Stimulated activated CD8-positive, alpha-beta memory T cell treated with anti-CD3 and anti-CD28 coated beads, Interleukin-7, amount 100 ng/mL, for 4 hours (primary cell): ENCODE measurements at regions not wholly inside any gene's neighbourhood (a gene's known extent, or its start where the extent isn't known, plus 50 kb on each side); places are given as distances from the start of the nearest gene placed in this dataset.
"Not testable (repeated sequence)": the region's sequence is repeated elsewhere in the genome, so short reads cannot be mapped to it uniquely, and the experiment has no call there.

Experiments
- DNase-seq, 2 donors: peaks; one replicate each; pipeline ENCODE4 v3.0.0-alpha.2; 2020; ENCODE audit warnings: low read depth in 2 of 2

DNA sequence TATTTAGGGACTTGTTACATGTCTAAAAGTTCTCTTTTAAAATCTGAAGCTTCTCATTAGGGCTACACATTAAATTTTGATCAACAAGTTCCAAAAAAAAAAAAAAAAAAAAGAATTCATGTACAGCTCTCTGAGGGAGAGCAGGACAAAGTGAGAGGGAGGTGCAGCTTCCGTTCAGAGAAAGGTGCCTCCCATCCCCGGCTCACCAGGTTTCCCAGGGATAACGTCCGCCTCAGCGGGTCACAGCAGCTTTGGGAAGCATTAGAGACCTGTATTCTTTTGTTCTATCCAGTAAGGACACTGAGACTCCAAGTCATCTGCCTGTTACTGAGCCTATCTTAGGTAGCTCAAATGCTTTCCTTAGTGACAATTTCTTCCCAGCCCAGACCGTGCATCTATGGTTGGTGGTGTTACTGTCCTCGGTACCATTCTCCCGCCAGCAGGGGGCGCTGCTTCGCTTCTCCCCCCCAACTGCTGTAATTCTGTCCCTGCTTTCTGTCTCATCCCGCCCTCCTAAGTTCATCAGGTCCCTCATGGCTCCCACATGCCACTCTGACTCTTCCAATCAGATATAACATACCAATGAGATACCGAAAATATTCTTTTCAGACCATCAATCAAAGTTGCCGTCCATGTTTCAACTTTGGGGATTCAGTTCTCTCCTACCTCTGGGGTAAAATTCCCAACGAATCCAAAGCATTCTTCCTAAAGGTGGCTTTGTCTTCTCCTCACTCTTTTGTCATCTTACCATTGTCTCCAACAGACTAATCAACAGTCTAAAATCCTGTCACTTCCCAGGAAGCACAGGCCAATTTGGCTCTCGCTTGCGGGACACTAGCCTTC lies 466.5 kb downstream of the METTL4 start:
- no peak for DNase-seq

DNA sequence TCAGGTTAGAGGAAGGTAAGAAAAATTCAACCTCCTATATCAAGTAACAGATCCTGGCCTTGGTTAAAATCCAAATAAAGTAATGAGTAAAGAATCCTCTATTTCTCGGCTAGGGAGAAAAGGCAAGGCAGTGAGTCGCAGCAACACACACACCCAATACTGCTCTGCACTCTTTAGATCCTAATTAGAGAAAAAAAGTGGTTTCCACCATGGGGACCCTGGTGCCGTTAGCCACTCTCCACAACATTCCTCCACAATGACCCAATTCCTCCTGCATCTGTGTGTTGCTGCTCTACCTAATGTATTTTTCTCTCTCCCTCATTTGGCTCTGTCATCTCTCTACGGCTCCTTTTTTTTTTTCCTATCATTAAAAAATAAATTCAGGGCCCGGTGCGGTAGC lies 462.7 kb downstream of the METTL4 start:
- no peak for DNase-seq

DNA sequence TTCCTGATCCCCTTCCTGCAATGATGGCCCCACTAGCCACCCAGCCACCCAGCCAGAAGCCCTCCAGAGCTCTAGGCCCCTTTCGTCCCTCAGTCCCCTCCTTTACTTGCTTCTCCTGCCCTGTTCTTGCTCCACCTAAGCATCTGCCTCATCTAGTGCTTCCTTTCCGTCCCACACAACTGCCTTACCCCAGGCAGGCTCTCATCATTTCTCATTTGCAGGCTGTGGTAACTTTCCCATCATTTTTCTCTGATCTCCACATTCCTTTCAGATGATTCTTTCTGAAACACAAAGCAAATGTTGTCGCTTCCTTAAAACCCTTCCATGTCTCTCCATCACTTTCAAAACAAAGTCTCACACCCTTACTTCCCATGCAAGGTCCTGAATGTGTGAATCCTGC lies 459.8 kb downstream of the METTL4 start:
- DNase-seq: no peak

DNA sequence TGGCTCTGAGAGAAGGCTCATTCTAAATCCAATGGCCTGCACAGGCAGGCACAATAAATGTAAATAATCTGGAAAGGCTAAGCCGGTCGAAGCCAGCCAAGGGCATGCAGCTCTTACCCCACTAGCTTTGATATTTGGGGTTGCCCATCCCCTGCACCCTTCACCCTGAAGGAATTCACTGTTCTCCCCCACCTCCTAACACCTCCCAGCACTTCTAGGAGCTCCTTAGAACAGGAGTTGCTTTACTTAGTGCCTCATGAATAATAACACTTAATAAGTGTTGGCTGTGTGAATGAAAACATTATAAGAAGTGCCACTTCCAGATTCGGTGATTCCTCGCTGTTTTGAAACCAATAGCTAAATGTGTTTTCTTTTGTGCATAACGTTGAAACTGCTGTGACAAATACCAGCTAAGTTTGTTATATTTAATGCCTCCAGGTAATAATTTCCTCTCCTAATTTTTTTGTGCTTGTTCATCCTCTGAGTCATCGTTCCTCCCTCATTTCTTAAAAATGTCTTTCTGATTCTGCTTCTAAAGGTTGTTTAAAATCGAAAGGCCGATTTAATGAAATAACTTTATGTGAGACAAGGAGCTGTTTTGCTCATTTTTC lies 458.8 kb downstream of the METTL4 start:
- no peak for DNase-seq

DNA sequence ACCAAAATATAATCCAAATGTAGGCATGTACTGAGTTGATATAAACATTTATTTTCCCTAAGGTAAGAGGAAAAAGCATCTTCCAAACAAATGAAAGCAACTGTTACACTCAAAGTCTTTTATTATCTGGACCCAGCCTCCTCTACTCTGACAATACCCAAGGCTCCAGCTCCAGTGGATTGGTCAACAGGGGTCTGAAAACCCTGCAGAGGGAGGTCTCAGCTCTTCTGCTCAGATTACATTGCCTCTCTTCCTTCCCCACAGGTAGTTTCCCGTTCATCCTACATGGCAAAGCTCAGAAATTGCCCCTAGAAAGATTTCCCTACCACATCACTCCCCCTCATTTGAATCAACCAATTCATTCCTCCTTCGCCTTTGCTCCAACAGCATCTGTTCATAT lies 457.0 kb downstream of the METTL4 start:
- no peak for DNase-seq

DNA sequence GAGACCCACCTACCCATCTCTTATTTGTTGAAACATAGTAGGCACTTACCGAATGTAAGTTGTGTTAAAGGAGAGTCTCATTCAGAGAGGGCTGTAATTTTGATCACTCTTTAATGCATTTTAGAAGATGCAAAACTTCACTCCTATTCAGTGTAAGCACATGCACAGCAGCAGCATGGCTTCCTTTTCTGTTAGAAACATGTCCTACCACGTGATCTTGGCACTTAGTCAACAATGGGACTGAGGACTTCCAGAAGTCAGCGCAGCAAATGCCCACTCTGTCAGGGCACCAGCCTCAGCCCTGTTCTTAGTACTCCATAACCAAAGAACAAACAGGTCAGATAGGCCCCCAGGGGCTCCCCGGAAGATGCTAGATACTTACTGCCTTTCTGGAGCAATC lies 456.5 kb downstream of the METTL4 start:
- DNase-seq: no peak

DNA sequence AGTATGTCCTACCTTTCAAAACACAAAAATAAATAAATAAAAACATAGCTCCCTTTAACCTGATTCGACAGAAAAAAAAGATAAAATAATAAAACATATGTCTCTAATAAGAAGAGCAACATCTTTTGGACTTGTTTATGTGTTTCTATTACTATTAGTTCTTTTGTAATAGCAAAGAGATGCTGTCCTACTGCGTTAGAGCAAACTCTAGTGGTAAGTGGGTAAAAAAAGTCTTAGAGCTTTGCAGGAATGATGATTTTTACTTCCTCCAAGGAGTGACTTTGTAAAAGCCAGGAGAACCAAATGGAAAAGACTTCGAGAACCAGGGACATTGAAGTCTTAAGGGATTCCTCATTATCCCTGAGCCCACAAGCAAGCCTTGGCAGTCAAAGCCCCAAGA lies 450.1 kb downstream of the METTL4 start:
- no peak for DNase-seq

DNA sequence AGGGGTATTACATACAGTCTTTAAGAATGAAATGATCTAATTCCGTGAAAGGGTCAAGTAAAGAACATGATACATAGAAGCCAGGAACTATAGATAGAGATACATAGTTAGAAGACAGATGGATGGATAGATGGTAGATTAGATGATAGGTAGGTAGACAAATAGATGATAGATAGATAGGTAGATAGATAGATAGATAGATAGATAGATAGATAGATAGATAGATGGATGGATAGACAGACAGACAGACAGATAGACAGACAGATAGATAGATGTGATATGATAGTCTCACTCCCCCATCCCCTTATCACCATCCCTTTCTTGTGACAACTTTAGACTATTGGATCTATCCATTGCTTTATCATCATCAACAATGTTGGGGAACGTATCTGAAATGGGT lies 448.2 kb downstream of the METTL4 start:
- DNase-seq: no peak

DNA sequence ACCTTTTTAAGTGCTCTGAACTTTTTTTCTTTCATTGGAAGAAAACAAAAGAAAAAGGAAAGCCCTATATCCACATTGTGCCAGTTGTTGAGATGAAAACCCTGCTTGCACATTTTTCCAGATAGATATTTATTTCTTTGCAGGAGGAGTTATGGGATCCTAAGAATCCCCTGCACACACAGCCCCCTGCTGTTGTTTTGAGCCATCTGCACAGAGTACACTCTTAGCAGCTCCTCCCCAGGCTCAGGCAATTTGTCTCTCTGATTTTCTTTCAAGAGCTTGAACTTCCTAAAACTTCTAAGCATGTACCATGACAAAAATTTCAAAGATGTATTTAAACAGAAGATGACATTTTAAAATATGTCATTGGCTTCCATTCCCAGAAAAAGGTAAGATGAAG lies 436.9 kb downstream of the METTL4 start:
- no peak for DNase-seq

DNA sequence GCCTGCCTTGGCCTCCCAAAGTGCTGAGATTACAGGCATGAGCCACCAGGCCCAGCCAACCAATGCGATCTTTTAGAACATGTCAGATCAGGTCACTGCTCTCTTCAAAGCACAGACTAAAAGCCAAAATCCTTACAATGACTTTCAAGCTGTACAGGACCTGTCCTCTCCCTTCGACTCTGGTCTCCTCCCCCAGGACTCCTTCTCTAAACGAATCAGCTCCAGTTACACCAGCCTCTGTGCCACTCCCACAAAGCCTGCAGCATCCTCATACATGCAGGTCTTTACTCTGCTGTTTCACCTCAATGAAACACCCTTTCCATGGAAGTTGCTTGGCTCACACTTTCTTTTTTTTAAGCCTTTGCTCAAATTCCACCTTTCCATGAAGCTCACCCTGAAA lies 436.0 kb downstream of the METTL4 start:
- no peak for DNase-seq

DNA sequence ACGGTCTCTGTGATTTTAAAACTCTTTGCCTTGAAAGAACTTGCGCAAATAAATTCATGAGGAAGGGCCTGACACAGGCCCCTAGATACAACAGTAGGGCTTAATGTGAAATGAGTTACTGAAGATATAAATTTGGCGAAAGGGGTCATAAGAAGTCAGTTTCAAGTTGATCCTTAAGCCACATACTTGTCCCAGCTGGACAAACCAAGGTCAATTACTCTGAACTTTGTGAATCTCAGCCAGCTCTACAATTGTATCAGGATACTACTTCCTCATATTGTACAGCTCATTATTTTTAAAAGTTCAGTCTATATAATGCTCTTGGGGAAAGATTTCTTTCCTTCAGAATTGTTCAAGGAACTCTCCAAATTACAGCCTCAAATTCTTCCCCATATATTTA lies 432.8 kb downstream of the METTL4 start:
- DNase-seq: no peak

DNA sequence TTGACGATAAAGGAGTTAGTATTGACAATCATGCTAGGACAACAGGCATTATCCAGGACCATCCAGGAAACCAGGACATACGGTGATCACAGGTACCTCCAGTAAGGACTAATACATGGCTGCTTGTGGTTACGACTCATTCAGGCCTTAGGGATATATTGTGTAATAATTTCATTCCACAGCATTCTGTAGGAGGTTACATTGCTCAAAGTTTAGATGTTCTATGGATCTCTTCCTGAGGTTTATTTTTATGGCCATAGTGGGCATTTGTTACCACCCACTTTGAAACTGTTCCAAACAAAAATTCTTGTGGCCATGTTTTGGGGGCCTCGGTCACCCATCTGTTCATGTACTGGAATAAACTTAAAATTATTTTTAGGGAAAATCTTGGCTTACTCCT lies 431.6 kb downstream of the METTL4 start:
- no peak for DNase-seq

DNA sequence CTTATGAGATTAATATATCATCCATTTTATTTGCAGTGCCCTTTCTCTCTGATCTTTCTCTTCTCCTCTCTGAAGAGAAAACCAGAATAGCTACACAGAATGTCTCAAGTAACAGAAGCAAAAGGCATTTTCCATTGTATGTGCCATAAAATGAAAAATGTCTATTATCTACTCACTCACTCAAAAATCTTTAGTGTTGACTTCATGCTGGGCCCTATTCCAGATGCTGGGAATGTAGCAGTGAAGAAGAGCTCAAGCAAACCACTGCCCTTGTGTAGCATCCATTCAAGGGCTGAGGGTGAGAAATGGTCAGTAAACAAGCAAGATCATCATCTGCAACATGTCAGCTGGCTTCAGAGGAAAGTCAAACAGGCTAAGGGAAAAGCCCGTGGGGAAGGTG lies 427.7 kb downstream of the METTL4 start:
- no peak for DNase-seq

DNA sequence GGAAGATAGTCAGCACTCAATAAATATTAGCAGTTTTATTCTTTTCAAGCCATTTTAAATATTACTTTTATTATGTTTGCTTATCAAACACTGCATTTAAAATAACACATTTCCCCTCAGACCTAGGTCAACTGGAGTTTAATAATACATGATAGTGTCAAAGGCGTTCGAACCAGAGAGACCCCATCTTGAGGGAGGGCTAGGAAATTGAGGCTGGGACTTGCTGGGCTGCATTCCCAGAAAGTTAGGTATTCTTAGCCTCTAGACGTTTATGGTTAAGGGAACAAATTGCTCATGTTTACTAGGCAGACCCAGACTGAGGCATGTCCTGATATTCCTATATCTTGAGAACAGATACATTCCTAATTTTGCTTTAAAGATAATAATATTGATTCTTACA lies 426.5 kb downstream of the METTL4 start:
- no peak for DNase-seq

DNA sequence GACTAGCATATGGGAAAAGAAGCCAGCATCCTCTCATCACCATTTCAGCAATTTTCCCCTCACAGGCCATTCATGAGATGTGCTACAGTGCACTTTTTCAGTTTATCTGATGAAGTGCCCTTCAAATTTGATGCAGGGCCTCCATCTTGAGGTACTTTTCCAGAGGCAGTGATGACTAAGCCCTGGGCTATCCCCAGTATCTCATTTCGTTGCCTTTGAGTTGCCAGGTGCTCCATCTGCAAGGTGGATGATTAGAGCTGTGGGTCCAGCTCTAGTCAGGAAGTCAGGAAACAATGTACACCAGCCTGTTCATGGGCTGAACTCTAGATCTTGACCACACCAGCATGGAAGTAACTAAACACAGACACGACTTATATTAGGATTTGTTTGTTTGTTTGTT lies 425.2 kb downstream of the METTL4 start:
- DNase-seq: no peak

DNA sequence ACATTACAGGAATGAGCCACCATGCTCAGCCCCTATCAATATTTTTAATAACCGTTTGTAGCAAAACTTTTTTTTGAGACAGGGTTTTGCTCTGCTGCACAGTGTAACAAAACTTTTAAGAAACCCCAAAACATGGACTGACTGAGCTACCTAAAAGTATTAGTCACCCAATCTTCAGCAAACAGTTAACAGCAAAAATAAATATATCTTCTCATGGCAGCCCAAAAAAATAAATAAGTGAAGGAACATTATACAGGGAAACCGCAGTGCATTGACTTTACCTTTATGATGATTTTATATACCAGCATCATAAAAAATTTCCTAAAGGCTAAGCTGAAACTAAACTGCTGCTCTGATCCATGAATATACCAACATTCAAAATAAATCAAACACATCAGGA lies 424.6 kb downstream of the METTL4 start:
- no peak for DNase-seq

DNA sequence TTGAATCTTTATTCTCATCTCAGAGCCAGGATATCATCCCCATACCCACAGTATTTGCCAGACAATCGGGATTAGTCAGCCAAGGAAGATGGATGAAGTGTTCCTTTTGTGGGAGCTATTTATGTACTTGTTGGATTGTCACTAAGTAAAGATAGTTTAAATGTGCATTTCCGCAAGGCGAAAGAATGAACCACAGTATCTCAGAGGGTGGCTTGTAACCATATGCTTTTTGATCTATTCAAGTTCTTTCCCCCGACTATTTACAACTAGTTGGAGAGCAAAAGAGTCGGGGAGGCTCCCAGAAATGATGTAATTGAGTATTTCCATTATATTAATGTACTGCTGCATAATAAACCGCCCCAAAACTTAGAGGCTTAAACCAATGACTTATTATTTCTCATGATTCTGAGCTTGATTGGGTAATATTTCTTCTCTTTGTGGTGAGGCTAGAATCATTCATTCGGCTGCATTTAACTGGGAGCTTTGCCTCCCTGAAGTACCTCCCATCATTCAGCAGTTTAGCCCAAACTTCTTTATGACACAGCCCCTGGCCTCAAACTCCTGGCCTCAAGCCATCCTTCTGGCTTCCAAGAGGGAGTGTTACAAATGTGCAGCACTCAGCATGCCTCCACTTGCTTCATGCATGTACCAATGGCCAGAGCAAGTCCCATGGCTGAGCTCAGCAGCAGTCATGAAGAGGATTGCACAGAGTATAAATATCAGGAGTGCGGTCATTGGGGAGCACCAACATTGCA lies 423.7 kb downstream of the METTL4 start:
- no peak for DNase-seq

DNA sequence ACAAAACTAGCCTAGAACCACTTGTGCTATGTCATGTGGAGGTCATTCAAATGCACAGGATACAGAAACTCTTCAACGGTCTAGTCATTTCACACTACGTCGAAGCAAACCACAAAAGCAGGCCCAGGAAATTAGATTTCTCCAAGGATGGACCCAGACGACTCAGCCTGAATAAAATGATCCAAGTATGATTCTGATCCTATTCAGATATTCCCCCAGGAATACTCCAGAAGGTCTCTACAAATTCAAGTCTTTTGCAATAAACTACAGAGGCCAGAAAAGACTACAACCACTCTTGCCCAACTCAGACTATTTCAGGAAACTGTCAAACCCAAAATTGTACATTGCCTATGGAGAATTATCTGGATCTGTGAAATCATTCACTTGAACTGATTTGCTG lies 422.5 kb downstream of the METTL4 start:
- DNase-seq: no peak

DNA sequence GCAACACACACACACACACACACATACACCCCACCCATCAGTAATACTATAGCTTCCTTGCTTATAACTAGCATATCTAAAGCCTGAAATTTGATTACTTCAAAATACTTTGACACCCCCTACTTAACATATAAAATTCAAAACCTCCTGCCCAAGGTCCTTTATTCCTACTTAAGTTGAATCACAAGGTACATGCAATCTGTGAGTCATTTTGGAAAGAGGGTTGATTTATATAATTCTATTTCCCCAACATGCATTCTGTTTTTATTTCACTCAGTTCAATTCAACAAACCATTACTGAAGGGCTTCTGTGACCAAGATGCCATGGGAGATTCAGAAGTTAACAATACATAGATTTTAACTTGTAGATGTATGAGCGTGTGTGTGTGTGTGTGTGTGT lies 420.7 kb downstream of the METTL4 start:
- no peak for DNase-seq

DNA sequence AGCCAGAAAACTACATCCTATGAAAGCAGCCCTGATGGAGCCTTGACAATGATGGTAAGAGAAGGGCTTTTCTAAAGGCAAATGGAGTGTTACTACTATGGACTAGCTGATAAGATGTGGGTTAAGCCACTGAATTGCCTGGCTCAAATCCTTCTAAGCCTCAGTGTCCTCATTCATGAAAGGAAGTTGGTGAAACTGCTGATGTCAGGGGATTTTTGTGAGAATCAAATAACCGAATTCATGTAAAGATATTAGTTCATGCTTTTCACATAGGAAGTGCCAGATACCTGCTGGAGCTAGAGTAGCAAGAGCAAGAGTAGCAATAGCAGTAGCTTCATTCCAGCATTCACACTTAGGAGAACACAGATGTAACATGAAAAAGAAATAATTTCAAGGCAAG lies 417.0 kb downstream of the METTL4 start:
- DNase-seq: no peak

DNA sequence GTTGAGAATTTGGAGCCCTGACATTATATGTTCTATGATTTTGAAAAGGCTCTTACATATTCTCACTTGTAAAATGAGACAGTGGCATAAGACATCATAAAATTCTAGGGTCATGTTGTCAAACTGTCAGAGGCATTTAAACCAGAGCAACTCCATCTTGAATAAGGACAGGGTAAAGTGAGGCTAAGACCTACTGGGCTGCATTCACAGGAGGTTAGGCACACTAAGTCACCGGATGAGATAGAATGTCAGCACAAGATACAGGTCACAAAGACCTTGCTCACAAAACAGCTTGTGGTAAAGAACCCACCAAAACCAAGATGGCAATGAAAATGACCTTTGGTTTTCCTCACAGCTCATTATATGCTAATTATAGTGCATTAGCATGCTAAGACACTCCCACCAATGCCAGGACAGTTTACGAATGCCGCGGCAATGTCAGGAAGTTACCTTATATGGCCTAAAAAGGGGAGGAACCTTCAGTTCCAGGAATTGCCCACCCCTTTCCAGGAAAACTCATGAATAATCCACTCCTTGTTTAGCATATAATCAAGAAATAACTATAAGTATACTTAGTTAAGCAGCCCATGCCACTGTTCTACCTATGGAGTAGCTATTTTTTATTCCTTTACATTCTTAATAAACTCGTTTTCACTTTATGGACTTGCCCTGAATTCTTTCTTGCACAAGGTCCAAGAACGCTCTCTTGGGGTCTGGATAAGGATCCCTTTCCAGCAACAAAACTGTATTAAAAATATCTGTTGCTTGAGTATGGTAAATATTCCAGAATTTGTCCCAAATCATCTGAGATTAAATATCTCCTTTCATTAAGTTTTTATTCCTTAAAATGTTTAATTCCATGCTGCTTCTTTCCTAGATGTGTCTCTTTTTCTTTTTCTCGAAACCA lies 406.4 kb downstream of the METTL4 start:
- DNase-seq: no peak

DNA sequence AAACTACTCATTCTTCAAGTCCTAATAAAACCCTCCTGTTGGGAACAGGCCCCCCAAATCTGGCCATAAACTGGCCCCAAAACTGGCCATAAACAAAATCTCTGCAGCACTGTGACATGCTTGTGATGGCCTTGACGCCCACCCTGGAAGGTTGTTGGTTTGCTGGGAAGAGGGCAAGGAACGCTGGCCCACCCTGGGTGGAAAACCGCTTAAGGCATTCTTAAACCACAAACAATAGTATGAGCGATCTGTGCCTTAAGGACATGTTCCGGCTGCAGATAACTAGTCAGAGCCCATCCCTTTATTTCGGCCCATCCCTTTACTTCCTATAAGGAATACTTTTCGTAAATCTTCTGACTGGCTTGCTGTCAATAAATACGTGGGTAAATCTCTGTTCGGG lies 404.4 kb downstream of the METTL4 start:
- DNase-seq: not testable (repeated sequence)
